ENCODE measurements at regions not wholly inside any gene's neighbourhood (a gene's known extent, or its start where the extent isn't known, plus 50 kb on each side); places are given as distances from the start of the nearest gene placed in this dataset.

DNA sequence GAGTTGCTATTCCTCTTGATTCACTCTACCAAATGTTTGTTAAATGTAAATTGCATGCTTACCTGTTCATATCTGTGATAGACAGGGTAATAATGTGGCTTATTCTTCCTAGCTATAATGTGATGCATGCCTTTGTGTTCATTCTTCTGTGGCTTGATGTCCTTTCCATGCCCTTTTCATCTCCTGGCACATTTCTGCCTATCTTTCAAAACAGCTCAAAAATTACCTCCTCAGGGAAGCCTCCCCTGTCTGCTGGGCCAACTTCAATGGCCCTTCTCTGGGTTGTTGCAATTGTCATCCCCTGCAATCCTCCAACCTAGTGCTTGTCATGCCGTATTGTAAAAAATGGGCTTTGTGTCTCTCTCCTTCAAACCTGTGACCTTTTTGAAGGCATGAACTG, 52.8 kb upstream of the LHCGR start:
- TF ChIP-seq, protein P1, sequence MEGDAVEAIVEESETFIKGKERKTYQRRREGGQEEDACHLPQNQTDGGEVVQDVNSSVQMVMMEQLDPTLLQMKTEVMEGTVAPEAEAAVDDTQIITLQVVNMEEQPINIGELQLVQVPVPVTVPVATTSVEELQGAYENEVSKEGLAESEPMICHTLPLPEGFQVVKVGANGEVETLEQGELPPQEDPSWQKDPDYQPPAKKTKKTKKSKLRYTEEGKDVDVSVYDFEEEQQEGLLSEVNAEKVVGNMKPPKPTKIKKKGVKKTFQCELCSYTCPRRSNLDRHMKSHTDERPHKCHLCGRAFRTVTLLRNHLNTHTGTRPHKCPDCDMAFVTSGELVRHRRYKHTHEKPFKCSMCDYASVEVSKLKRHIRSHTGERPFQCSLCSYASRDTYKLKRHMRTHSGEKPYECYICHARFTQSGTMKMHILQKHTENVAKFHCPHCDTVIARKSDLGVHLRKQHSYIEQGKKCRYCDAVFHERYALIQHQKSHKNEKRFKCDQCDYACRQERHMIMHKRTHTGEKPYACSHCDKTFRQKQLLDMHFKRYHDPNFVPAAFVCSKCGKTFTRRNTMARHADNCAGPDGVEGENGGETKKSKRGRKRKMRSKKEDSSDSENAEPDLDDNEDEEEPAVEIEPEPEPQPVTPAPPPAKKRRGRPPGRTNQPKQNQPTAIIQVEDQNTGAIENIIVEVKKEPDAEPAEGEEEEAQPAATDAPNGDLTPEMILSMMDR (IDR thresholded peaks at IDR 0.05; ENCODE audit: low read depth, low read length), result no peak
- no peak for TF ChIP-seq MAX (IDR thresholded peaks at IDR 0.05; ENCODE audit: low read depth, low read length)

Measured in NB4 (cell line).